ENCODE measurements at regions not wholly inside any gene's neighbourhood (a gene's known extent, or its start where the extent isn't known, plus 50 kb on each side); places are given as distances from the start of the nearest gene placed in this dataset.
"Not testable (repeated sequence)": the region's sequence is repeated elsewhere in the genome, so short reads cannot be mapped to it uniquely, and the experiment has no call there.

- DNase-seq, result not testable (repeated sequence)
Observed at GRCh38 chr1:194859481-194860154, 1673.2 kb upstream of the B3GALT2 start.

- DNase-seq, result not testable (repeated sequence)
Observed at GRCh38 chr1:194858811-194859480, 1672.5 kb upstream of the B3GALT2 start.

- no peak for DNase-seq
Observed at GRCh38 chr1:194857413-194857812, 1671.0 kb upstream of the B3GALT2 start.

GRCh38 chr1:194848846-194849245 lies 1662.4 kb upstream of the B3GALT2 start:
- no peak for DNase-seq

GRCh38 chr1:194846488-194846887 lies 1660.1 kb upstream of the B3GALT2 start:
- DNase-seq, result no peak

- no peak for DNase-seq
Observed at GRCh38 chr1:194843077-194843476, 1656.7 kb upstream of the B3GALT2 start.

- no peak for DNase-seq
Observed at GRCh38 chr1:194833111-194833510, 1646.7 kb upstream of the B3GALT2 start.

GRCh38 chr1:194831595-194831994 lies 1645.2 kb upstream of the B3GALT2 start:
- DNase-seq, result not testable (repeated sequence)

GRCh38 chr1:194830387-194830786 lies 1644.0 kb upstream of the B3GALT2 start:
- no peak for DNase-seq

GRCh38 chr1:194829492-194829891 lies 1643.1 kb upstream of the B3GALT2 start:
- DNase-seq, result no peak

- no peak for DNase-seq
Observed at GRCh38 chr1:194825382-194825781, 1639.0 kb upstream of the B3GALT2 start.

- DNase-seq, result no peak
Observed at GRCh38 chr1:194821091-194821490, 1634.7 kb upstream of the B3GALT2 start.

- DNase-seq, result no peak
Observed at GRCh38 chr1:194818674-194819073, 1632.3 kb upstream of the B3GALT2 start.

GRCh38 chr1:194816859-194817258 lies 1630.4 kb upstream of the B3GALT2 start:
- no peak for DNase-seq

GRCh38 chr1:194813096-194813495 lies 1626.7 kb upstream of the B3GALT2 start:
- peak; percentile 13 to 31 for DNase-seq

GRCh38 chr1:194809665-194810064 lies 1623.3 kb upstream of the B3GALT2 start:
- no peak for DNase-seq

GRCh38 chr1:194809215-194809614 lies 1622.8 kb upstream of the B3GALT2 start:
- DNase-seq, result no peak

- no peak for DNase-seq
Observed at GRCh38 chr1:194807530-194808220, 1621.3 kb upstream of the B3GALT2 start.

- DNase-seq, result no peak
Observed at GRCh38 chr1:194802572-194802971, 1616.2 kb upstream of the B3GALT2 start.

- DNase-seq, result no peak
Observed at GRCh38 chr1:194795917-194796593, 1609.6 kb upstream of the B3GALT2 start.

- no peak for DNase-seq
Observed at GRCh38 chr1:194787001-194787400, 1600.6 kb upstream of the B3GALT2 start.

GRCh38 chr1:194786027-194786426 lies 1599.6 kb upstream of the B3GALT2 start:
- no peak for DNase-seq

GRCh38 chr1:194776657-194777056 lies 1590.2 kb upstream of the B3GALT2 start:
- no peak for DNase-seq
